HG02885 (cell line): ENCODE measurements at regions not wholly inside any gene's neighbourhood (a gene's known extent, or its start where the extent isn't known, plus 50 kb on each side); places are given as distances from the start of the nearest gene placed in this dataset.

ENCODE experiments used
- ATAC-seq: cut with Tn5 transposase; IDR thresholded peaks from one replicate; pipeline ENCODE4 v1.9.1; 2021; ENCODE audit warnings: mild to moderate bottlenecking; ENCODE audit not compliant: unreplicated experiment, poor library complexity

- ATAC-seq, result no peak
These were observed 254.0 kb downstream of the TMA16 start for GRCh38 chr4:163748449-163748848.

GRCh38 chr4:163755013-163755412, 260.5 kb downstream of the TMA16 start:
- peak; percentile 80 for ATAC-seq

GRCh38 chr4:163757219-163757618, 262.7 kb downstream of the TMA16 start:
- ATAC-seq, result no peak

- no peak for ATAC-seq
These were observed 263.5 kb downstream of the TMA16 start for GRCh38 chr4:163758032-163758431.

GRCh38 chr4:163762741-163763140, 268.3 kb downstream of the TMA16 start:
- ATAC-seq, result no peak

GRCh38 chr4:163764569-163764968, 270.1 kb downstream of the TMA16 start:
- ATAC-seq, result no peak

- ATAC-seq, result no peak
These were observed 273.5 kb downstream of the TMA16 start for GRCh38 chr4:163768014-163768413.

GRCh38 chr4:163772238-163772637, 277.7 kb downstream of the TMA16 start:
- no peak for ATAC-seq

- ATAC-seq, result no peak
These were observed 279.4 kb downstream of the TMA16 start for GRCh38 chr4:163773940-163774339.

- ATAC-seq, result no peak
These were observed 282.5 kb downstream of the TMA16 start for GRCh38 chr4:163776957-163777356.

- no peak for ATAC-seq
These were observed 287.2 kb downstream of the TMA16 start for GRCh38 chr4:163781726-163782125.

GRCh38 chr4:163790231-163790630, 295.7 kb downstream of the TMA16 start:
- no peak for ATAC-seq

GRCh38 chr4:163795885-163796284, 301.4 kb downstream of the TMA16 start:
- no peak for ATAC-seq

GRCh38 chr4:163804001-163804400, 309.5 kb downstream of the TMA16 start:
- ATAC-seq, result no peak

GRCh38 chr4:163806653-163807052, 312.2 kb downstream of the TMA16 start:
- ATAC-seq, result no peak

GRCh38 chr4:163808011-163808410, 313.5 kb downstream of the TMA16 start:
- ATAC-seq, result no peak

GRCh38 chr4:163810755-163811154, 316.3 kb downstream of the TMA16 start:
- no peak for ATAC-seq

- peak; percentile 43 for ATAC-seq
These were observed 321.3 kb downstream of the TMA16 start for GRCh38 chr4:163815776-163816175.

GRCh38 chr4:163816494-163816893, 322.0 kb downstream of the TMA16 start:
- ATAC-seq, result no peak

- ATAC-seq, result no peak
These were observed 324.2 kb downstream of the TMA16 start for GRCh38 chr4:163818673-163819072.

GRCh38 chr4:163833669-163834068, 339.2 kb downstream of the TMA16 start:
- no peak for ATAC-seq

- ATAC-seq, result no peak
These were observed 351.5 kb downstream of the TMA16 start for GRCh38 chr4:163846008-163846407.

- no peak for ATAC-seq
These were observed 357.8 kb downstream of the TMA16 start for GRCh38 chr4:163852246-163852645.
